ENCODE measurements at regions not wholly inside any gene's neighbourhood (a gene's known extent, or its start where the extent isn't known, plus 50 kb on each side); places are given as distances from the start of the nearest gene placed in this dataset.

DNA sequence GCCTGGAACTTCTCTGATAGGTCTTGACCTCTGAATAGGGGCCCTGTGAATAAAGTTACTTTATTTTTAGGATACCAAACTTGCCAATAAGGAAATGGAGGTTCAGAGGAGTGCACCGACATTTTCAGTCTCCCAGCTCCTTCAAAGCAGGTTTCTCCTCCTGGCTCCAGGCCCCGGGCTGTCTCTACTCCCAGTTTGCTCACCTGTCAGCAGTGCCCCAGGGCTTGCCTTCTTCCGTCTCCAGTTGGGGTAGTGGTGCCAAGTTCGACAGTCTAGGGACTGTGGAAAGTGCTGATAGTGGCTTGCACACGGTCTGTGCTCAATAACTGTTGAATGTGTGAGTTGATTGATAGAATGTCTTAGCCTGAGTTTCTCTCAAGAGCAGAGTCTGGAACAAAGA is 149.2 kb downstream of the ACTL8 start:
- DNase-seq (ENCODE audit: low read depth in 2 of 2): no peak

DNA sequence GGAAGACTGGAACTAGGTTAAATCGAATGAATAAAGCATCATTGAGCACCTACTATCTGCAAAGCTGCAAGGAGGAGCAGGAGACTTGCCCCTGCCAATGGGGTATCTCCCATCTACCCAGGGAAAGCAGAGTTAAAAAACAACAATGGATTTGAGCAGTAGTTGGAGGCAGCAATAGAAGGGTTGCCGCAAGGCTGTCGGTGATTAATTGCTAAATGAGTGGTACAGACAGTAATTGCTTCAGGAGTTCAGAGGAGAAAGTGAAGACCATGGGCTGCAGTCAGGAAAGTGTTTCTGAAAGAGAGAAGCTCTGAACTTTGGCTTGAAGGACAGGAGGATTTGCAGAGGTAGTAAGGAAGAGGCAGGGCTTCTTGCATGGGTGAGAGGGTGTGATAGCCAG is 152.9 kb downstream of the ACTL8 start:
- no peak for DNase-seq (ENCODE audit: low read depth in 2 of 2)

DNA sequence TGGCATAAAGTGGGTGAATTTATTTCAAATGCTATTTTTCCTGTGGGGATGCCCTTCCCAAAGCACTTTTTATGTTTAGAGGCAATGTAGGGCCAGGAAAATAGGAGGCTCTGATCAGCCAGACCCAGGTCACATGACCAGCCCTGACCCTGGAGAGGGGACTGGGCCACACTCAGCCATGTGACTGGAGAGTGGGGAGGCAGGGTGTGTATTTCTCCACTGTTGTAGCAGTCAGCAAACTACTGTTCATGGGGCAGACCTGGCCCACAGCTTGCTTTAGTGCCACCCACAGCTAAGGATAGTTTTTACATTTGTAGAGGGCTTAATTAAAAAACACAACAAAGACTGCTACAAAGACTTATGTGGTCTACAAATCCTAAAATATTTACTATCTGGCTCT is 153.8 kb downstream of the ACTL8 start:
- DNase-seq (ENCODE audit: low read depth in 2 of 2): no peak

DNA sequence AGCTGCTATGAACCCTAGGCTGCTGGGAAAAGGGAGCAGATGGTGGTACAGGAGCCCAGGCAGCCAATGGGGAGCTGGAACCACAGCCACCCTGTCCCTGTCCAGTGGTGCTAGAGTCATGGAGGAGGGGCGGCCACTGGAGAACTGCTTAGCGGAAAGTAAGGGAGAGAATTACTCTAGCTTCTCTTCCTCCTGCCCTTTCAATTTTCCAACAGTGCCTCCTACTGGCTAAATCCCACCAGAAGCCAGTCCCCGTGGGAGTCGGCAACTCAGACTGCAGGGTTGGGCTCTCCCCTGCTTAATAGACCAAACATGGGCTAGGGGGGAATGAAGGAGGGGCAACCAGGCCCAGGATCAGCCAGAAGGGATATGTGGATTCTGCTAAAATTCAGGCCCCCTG is 154.5 kb downstream of the ACTL8 start:
- DNase-seq (ENCODE audit: low read depth in 2 of 2): no peak

DNA sequence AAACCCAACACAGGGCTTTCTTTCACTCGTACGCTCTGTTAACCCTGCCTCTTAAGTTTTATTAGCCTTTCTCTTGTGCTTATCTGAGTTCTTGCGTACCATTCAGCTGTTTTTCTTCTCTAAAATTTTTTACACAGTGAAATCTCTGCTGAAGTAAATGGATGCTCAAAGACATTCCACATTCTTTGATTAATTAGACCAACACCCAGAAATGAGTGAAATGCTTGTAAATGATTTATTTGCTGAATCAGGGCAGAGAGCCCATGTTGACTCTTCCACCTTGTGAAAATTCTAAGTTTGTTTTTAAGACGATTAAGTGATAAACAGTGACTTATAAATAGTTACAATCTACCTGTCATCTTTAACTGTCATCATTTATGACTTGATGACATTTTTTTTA is 156.7 kb downstream of the ACTL8 start:
- DNase-seq (ENCODE audit: low read depth in 2 of 2): no peak

DNA sequence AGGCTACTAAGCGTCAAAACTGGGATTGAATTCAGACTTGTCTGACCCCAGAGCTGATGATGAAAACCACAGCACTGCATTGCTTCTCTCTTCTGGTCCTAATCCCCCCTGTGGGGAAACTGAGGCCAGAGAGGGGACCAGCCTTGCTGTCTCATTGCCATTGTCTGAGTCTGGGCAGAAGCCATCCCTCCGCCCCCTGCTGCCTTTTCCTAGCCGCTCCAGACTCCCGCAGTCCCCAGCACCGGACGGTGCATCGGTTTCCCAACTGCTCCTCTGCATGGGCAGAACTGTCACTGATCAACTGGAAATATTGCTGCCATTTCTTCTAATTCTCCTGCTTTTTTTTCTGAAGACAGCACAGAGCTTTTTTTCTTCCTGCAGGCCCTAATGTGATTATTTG is 157.4 kb downstream of the ACTL8 start:
- DNase-seq (ENCODE audit: low read depth in 2 of 2): no peak

DNA sequence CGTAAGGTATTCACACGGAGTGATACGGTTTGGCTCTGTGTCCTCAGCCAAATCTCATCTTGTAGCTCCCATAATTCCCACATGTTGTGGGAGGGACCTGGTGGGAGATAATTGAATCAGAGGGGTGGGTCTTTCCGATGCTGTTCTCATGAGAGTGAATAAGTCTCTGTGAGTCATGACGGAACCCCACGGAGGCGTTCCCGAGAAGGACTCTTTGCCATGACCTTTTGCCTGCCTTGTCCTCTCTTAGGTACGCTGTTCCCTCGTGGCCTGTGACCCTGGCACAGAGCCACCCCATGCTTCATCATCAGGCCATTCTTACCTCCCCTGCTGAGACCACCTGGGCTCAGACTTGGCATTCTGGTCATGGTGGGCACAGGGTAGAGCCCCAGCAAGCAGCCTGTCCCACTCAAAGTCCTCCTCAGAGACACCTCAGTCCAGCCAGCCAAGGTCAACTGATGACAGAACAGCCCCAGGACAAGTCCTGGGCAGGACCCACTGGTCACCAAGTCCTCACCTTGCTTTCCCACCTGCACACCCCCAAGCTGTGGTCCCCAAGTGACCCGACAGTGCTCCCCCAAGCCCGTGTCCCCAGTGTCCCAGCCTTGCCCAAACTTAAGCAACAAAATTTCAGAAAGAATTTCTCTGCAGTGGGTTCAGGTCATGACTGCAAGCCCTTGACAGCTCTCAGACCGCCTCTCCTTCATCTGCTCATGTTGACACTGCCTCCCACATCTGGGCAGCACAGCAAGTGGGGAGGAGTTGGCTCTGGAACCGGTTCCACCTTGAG is 158.4 kb downstream of the ACTL8 start:
- no peak for DNase-seq (ENCODE audit: low read depth in 2 of 2)

DNA sequence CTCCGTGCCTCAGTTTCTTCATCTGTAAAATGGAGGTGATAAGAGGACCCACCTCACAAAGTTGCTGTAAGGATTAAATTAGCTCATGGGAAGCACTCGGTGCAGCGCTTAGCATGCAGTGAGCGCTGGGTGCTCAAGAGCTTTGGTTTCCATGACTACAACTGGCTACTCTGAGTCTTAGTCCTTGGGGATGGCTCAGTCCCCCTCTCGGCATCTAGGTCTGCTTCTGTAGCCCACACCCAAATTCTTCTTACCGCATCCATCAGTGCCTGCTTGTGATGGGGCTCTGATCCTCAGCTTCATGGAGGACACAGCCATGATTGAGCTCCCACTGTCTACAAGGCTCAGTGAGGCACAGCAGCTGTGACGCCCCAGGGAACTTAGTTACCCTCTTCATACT is 159.0 kb downstream of the ACTL8 start:
- no peak for DNase-seq (ENCODE audit: low read depth in 2 of 2)

DNA sequence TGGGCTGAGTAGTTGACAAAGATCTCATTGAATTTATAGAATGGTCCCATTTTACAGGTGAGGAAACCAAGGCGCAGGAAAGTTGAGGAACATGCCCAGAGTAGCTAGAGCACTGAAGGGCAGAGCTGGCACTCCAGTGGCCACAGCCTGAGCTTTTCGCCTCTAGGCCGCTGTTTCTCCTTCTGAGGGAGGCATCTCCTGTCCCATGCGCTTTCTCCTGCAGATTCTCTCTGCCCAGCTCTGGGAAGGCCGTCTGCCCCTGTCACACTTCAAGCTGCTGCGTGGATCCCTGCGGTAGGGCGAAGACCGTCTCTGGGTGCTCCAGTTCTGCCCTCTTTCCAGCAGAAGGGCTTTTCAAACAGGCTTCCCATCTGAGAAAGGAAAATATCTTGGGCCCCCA is 159.9 kb downstream of the ACTL8 start:
- no peak for DNase-seq (ENCODE audit: low read depth in 2 of 2)

DNA sequence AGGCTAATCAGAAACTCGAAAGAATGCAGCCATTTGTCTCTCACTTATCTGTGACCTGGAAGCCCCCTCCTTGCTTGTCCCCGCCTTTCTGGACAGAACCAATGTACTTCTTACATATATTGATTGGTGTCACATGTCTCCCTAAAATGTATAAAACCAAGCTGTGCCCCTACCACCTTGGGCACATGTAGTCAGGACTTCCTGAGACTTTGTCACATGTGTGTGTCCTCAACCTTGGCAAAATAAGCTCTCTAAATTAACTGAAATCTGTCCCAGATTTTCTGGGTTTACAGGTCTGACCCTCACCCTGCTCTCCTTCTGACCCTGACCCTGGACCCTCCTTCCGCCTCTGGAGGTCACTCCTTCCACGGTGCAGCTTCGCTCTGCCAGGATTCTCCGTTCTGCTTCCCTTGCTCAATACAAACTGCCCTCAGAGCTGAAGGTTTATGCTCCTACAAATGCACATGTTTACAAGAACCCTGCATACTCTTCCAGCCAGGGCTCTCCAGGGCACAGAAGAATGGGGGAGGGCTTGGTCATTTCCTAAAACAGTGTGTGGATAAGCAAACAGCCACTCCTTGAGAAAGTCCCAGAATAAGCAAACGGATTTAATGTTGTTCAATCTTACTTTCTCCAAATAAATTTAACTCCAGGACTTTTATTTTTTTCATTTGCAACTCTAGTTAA is 160.5 kb downstream of the ACTL8 start:
- DNase-seq (ENCODE audit: low read depth in 2 of 2): no peak

DNA sequence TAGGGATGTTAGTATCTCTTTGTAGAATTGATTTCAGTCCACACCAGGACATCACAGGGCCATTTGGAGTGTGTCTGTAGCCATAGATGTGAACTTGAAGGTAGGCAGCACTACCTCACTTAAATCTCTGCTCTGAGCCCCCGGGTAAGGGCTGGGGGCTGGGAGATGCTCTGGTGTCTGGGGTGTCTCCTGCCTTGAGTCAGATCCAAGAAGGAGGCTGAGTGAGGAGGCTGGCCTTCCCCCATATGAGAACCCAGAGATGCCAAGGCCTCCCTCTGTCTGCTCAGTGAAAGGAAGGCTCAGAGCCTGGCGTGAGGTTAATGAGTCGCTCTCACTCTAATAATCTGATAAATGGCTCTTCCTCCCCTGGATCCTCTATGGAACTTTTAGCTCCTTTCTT is 161.6 kb downstream of the ACTL8 start:
- no peak for DNase-seq (ENCODE audit: low read depth in 2 of 2)

DNA sequence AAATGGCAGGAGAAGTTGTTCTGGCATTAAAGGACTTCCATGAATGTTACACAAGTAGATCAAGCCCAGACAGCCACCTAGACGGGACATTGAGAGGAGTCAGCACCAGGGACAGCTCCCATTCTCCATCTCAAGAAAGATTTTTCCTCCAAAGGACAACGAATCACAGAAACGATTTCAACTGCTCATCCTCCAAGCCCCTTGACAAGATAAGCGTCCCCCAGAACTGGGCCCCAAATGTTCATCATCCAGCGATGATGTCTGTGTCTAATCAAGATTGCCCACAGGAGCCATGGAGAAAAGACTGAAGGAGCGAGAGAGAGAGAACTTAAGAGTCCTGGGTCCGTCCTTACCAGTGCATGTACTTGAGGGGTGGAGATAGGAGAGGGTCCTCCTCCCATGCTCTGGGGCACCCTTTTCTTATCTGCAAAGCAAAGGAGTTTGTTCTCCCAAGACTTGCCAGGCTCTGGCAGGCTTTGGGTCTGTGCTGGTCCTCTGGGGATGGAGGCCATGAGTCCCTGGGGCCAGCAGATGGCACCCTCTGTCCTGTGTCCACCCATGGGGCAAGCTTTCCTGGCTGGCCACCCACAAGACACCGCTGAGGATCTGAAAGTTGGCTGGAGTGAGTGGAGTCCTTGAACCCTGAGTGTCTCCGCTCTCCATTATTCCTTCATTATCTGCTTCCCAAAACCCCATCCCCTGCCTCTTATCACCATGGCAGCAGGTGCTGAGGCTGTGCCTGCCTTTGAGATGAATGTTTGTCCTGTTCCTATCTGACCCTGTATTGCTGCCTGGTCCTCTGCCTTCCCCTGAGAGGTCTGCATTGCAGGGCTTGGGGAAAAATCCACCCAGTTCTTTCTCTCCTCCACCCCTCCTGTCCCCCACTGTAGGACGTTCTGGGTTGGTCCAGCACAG is 164.6 kb downstream of the ACTL8 start:
- peak in 1 of 2 donors; percentile 10 for DNase-seq (ENCODE audit: low read depth in 2 of 2)

DNA sequence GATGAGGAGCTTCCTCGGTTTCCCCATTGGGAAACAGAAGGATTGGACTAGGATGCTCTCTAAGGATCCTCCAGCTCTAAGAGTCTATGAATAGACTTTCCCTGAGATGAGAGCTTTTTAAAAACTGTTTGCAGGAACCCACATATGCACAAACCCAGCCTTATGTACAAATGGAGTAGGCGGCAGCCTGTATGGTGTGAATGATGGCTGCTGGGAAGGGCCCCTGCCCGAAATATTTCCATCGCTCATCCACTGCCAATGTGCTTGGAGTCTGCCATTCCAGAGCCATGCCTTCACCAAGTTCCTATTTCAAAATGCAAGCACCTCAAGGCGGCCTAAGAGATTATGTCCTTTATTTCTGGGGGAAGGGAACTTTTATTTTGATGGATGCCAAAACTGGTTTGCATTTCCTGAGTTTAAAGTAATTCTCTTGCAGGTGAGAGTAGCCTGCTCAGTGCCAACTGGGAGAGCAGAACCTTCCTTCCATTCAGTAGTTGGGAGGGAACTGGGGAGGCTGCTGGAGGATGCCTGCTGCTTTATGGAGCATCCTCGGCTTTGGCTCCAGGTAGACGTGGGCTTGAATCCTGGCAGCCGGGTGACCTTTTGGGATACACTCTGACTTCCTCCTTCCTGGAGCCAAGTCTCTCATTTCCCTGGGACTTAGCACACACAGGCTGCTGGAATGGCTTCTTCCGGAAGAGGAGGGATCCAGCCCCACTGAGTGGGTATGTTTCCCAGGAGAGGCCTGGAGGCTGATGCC is 165.9 kb downstream of the ACTL8 start:
- no peak for DNase-seq (ENCODE audit: low read depth in 2 of 2)

DNA sequence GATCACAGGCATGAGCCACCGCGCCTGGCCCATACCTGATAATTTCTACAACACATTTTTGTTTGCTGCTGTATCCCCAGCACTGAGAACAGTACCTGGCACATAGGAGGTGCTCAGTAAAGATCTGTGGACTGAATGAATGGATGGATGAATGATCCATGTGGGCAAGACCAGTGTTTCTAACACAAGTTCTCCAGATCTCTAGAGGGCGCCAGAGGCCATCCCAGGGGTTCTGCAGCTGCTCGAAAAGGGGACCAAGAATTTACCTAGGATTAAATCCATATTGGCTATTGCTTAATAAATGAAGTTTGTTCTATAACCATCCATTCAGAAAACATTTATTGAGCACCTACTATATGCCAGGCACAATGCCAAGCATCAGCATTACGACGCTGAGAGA is 167.7 kb downstream of the ACTL8 start:
- no peak for DNase-seq (ENCODE audit: low read depth in 2 of 2)

DNA sequence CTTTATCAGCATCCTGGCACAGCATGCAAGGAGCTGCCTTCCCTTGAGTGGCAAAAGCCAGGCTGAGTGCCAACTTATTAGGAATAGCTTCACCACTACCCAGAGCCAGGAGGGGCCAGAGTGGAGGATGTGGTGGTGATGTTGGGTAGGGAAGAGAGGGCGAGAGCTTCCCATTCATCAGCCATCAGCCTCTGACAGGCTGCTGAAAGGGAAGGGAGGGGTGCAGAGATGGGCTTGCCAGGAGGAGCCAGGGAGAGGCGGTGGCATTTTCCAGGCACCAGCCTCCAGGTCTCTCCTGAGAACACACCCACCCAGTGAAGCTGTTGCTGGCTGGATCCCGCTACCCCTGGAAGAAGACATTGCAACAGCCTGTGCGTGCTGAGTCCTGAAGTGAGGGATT is 168.5 kb downstream of the ACTL8 start:
- no peak for DNase-seq (ENCODE audit: low read depth in 2 of 2)

DNA sequence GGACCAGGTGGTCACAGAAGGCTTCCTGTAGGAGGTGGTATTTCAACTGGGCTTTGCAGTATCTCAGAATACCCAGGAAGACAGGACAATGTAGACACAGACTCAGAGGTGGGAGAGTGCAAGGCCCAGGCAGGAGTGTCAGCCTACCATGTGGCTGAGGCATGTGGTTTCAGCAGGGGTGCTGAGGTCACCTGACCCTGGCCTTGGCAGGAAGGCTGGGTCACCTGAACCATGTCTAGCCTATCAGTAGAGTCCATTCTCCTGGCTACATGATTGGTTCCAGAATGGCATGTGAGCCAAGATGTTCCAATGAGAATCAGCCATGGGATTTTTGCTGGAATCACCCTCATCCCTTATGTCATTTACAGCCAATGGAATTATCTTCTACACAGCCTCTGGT is 169.4 kb downstream of the ACTL8 start:
- DNase-seq (ENCODE audit: low read depth in 2 of 2): no peak

DNA sequence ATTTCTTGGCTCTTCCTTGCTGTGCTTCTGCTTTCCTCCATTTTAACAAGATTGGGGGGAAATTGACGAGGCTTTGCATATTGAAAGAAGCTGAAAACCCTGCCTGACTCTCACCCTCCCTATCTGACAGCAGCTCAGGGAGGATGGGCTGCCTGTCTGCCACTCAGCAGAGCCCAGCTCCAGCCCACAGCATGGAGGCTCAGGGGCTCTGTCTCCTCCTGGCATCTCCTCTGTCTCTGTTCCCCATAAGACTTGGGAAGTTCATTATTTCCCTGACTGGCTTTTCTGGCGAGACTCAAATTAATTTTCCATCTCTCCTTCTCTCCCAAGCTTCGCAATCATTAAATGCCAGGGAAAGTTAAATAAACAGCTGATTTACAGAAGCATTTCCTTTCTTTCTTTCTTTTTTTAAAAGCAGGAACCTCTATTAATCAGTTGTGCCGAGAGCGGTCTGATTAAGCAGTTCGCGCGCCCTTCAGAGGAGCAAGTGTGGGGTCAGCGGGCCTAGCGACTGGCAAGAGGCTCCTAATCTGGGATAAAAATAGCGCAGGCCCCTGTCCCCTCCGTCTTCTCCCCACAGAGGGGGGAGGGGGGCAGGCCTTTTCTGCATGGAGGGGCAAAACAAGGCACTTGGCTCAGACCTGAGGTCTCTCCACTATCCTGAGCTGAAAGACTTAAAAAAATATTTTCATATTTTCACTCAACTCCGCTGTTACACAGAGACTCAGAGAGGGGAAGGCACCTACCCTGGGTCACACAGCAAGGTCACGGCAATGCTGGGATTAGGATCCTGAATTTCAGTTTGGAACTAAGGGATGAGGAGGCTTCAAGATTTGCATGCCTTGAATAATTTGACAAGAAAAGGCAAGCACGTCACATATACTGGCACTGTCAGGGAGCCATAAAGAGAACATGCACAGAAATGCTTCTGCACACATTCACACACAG is 170.4 kb downstream of the ACTL8 start:
- no peak for DNase-seq (ENCODE audit: low read depth in 2 of 2)

DNA sequence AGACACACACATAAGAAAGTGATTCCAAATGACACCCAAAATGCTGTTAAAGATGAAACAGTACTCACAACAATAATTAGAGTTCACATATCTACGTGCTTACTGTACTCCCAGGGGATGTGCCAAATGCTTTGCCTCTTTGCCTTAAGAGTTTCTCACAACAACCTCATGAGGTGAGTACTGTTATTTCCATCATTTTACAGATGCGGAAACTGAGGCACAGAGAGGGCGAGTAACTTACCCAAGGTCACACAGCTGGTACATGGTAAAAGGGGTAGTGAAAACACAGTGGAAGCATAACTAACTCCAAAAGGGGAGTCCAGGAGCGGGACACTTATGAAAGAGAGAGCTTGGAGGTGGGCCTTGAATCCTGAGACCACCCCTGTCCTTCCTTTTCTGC is 171.8 kb downstream of the ACTL8 start:
- no peak for DNase-seq (ENCODE audit: low read depth in 2 of 2)

DNA sequence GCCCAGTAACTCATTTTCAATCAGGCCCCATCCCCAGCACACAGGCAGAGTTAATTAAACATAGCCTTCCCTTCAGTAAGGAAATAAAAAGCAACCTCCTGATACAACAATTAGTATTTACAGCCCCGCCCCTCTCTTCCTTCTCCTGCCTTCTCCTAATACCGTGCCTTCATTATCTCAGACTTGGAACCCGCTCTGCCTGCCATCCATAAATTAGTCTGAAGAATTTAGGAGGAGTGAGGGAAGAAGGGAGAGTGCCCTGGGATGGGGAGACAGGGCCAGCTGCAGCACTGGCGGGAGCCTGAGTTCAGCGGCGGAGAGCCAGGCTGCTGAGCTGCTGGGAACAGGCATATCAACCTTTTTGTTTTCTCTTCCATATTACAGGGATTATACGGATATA is 172.8 kb downstream of the ACTL8 start:
- no peak for DNase-seq (ENCODE audit: low read depth in 2 of 2)

DNA sequence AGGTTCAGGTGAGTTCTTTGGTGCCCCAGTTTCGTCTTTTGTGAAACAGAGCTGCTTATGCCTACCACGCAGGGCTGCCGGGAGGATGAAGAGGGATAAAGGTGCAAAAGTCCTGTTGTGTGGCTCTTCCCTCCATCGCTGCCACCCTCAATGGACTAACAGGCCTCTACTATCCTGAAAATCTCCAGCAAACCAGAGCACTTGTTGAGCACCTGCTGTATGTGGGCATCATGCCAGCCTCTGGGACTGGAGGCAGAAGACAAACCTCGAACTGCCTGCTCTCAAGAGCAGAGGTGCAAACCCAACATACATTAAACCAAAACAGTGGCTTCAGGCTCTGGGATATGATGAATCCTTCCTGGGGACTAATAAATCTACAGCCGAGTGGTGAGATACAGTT is 174.1 kb downstream of the ACTL8 start:
- no peak for DNase-seq (ENCODE audit: low read depth in 2 of 2)

DNA sequence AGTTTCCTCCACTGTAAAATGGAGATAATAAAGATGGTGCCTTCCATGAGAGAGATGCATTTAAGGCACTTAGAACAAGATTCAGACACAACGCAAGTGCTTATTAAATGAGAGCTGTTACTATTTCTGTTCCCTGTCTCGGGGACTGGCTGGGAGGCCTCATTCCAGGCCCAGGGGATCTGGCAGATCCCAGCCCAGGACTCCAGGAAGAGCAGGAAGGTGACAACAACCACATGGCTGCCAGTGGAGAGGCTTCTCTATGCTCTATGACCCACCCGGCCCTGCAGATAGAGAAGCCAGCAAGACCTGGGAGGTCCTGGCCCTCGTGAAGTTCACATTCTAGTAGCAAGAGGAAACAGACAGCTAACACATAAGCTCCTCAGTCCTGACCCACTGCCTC is 175.5 kb downstream of the ACTL8 start:
- no peak for DNase-seq (ENCODE audit: low read depth in 2 of 2)
